ENCODE measurements at regions not wholly inside any gene's neighbourhood (a gene's known extent, or its start where the extent isn't known, plus 50 kb on each side); places are given as distances from the start of the nearest gene placed in this dataset.
"Not testable (repeated sequence)": the region's sequence is repeated elsewhere in the genome, so short reads cannot be mapped to it uniquely, and the experiment has no call there.

DNA sequence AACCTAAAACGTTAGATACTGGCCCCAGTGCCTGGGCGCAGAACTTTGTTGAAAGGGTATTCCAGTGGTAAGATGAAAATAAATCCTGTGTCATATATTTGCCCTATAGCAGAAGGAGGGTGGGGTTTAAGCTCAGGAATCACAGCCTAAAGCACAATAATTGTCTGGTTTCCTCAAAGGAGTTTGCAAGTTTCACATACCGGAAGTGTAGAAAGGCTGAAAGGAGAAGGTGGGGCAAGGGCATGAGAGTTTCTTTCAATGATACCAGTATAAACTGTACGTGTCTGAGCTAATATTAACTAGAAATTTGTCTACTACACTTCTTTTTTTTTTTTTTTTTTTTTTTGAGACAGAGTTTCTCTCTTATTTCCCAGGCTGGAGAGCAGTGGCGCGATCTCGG, 147.9 kb upstream of the WWC1 start:
- not testable (repeated sequence) for H3K4me3 ChIP-seq, H3K27ac ChIP-seq

DNA sequence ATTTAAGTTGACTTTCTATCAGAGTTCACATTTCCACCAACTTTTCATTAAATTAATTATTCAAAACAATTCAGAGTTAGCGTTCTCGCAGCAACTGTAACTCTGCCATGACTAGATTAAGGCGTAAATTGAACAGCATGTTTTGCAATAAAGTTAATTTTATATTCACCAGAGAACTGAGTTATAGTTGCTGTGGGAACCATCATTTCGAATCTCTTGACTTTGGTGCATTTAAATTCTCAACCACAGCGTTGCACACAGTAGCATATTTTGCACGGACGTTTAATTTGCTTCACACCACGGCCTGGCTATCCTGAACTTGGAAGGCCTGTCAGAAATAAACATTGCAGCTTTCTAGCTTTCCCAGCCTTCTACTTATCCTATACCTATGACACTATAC, 144.3 kb upstream of the WWC1 start:
- no peak overlapping the region for H3K4me3 ChIP-seq

DNA sequence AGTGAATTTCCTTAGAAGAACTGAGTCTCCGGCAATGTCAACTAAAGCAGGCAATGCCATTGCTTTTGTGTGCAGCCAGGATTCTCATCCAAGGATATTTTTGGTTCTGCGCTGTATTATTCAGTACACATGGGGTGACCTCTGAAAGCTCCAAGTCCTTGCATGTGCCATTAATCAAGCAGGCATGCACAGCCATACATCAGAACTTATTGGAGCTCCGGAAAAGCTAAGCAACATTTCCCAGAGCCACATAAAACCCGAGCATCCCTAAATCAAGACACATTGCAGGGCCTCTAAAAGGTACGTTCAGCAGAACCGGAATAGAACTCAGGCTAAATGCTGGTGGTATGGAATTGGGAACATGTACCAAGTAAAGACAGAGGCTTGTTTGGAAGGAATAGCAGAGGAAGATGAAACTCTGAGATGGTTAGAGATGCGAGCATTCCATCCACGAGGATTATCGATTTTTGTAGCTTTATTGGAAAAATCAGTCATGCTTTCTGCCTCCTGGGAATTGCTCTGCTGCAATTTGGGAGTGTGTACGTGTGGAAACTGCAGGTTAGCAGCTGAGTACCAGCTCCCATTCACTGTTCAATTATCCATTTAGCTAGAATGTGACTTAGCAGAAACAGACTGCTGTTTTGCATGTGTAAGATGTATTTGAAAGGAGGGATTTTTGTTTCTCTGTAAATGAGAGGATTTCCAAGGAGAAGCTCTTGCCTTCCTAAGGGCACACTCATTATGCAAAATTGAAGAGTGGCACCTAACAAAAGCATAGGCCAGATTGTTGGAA, 143.7 kb upstream of the WWC1 start:
- H3K4me3 ChIP-seq: no peak overlapping the region
- no peak overlapping the region for H3K27ac ChIP-seq

More for the DNA sequence above, 144.3 kb upstream of the WWC1 start:
- no peak overlapping the region for H3K27ac ChIP-seq

DNA sequence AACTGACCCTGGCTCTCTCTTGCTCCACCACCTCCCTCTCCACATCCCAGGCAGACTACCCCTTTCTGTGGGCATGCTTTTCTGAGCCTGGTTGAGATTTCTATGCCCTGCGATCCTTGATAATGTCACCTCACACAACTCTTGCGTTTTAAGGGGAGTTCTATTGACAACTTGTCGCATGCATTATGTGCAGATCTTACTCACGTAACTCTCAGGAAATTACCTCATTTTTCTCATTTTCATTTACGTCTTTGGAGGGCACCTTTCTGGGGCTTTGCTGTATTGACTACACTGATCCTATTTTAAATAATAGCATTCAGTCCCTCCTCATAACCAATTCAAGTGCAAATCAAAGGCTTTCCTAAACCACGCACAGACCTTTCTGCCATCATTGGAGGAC, 140.4 kb upstream of the WWC1 start:
- no peak overlapping the region for H3K27ac ChIP-seq

DNA sequence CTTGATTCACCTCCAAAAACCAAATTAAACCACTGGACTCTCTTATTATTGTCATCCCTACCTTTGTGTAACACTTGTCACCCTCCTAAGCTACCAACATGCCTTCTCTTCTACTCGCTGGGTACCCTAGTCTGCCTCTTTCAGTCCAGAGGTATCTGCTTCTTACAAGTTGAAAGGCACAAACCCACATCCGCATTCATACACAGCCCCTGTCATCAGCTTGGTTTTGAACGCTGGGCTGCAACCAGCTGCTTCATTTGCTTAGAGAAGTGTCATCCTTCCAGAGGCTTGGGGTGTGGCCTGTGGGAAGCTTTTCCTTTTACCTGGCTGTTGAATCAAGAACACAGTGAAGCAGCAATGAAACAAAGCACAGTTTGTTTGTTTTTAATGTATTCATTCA, 138.8 kb upstream of the WWC1 start:
- no peak overlapping the region for H3K4me3 ChIP-seq
- no peak overlapping the region for H3K27ac ChIP-seq

More for the DNA sequence above, 140.4 kb upstream of the WWC1 start:
- no peak overlapping the region for H3K4me3 ChIP-seq

DNA sequence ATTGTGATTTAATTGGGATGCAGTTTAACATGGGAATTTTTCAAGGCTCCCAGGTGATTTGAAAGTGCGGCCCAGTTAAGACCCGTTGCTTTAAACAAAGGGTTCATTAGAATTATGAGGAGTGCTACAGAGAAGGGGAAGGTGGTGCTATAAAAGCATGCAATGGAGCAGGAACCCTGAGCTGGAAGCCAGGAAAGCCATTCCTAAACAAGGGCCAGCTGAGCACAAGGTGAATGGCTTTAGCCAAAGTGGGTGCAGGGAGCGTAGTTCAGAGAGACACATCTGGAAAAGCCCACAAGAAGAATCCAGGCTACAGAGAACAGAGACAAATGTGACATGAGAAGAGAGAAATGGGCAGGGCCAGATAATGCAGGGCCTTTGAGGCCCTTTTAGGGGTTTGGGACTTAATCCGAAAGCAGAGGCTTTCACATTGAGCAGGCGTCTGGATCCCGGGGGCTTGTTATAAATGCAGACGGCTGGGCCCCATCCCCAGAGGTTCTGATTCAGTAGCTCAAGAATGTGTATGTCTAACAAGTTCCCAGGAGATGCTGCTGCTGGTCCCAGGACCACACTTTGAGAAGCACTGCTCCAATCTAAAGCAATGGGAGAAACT, 138.1 kb upstream of the WWC1 start:
- H3K4me3 ChIP-seq: no peak overlapping the region
- no peak overlapping the region for H3K27ac ChIP-seq

DNA sequence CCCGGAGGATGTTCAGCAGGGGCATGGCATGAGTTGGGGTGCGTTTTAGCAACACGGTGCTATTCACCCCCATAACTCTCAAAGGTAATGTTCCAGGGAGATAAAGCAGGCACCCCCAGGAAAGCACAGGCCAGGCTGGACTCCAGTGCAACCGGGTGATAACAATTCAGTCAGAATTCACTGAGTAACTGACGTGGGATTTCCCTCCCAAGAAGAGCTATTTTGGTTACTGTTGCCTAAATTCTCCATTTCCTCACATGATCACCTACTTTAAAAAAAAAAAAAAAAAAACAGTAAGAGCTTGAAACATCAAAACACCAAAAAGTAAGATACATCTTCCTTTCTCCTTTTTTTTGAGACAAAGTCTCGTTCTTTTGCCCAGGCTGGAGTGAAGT, 137.6 kb upstream of the WWC1 start:
- Histone ChIP-seq H3K27ac (no peak overlapping the region), H3K4me3 (no peak overlapping the region)

DNA sequence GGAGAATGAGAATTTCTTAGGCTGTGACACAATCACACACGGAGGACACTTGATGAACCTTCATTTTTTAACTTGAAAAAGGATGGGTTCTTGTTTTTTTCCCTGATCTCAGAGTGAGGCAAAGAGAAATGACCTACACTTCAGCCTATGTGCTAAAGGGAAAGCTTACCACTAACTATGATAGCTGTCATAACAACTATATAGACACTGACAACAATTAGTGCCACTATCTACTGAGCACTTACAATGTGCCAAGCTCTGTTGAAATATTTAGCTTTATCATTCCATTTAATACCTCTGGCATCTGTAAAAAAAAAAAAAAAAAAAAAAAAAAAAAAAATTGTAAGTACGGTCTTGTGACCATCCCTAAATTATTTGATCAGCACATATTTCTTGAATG, 135.9 kb upstream of the WWC1 start:
- no peak overlapping the region for H3K4me3 ChIP-seq
- no peak overlapping the region for H3K27ac ChIP-seq

DNA sequence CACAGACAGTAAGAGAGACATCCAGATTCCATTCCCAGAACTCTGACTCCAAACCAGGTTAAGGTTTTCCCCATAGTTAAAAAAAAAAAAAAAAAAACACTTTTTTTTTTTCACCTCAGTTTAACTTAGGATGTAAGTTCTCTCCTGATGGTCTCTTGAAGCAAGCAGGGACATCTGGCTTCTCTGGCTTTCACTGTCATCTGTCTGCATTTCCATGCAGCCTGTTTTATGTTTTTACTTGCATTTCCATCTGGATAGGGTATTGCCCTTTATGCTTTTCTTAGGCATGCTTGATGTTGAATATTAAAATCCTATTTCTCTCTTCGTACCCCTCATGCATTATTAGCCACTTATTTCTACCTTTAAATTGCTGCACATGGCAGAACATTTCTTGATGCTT, 135.3 kb upstream of the WWC1 start:
- H3K27ac ChIP-seq: no peak overlapping the region
- H3K4me3 ChIP-seq: no peak overlapping the region

DNA sequence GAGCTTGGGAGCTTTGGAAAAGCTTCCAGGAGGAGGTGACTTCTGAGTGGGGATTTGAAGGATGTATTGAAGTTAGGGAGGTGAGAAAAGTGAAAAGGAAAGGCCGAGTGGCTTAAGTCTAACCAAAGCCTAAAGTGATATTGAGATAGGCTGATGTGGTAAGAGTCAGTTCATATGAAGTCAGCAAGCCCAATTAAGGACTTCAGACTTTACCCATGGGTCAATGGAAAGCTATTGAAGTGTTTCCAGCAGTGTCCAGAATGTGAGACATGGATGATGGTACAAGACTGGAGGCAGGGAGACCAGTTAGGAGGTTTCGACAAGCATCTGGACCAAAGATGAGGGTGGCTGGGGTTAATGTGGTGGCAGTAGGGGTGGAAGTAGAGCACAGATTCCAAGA, 134.3 kb upstream of the WWC1 start:
- no peak overlapping the region for H3K4me3 ChIP-seq
- no peak overlapping the region for H3K27ac ChIP-seq

DNA sequence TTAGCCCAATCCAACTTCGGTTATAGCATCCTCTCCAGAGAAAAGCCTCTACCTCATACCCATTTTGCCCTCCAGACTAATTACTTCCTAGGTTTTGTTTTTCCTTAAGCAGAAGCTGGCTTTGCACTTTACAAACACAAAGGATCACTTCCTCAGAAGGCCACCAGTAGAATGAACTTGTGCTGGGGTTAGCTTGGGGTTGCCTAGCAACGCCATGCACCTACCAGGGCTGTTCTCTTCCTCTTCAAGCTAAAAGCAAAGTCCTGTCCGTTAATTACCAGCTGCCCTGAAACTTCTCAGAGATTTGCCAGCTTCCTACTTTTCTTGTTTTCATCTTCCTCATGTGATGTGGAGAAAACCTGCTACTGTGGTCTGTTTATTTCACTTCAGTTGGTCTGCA, 132.0 kb upstream of the WWC1 start:
- Histone ChIP-seq H3K4me3 (no peak overlapping the region), H3K27ac (no peak overlapping the region)

DNA sequence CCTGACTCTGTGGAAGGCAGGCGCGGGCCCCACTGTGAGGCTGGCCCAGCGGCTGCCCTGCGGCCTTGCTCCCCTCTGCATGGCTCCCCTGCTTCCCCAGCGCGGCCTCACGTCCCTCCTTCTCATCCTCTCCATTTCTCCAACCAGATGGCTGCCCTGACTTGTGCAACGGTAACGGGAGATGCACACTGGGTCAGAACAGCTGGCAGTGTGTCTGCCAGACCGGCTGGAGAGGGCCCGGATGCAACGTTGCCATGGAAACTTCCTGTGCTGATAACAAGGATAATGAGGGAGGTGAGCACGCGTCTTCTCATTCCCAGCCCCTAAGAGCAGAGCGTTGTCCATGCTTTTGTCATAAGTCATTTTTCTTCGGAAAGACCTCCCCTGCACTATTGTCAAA, 129.0 kb upstream of the WWC1 start:
- Histone ChIP-seq H3K27ac (no peak overlapping the region), H3K4me3 (no peak overlapping the region)

DNA sequence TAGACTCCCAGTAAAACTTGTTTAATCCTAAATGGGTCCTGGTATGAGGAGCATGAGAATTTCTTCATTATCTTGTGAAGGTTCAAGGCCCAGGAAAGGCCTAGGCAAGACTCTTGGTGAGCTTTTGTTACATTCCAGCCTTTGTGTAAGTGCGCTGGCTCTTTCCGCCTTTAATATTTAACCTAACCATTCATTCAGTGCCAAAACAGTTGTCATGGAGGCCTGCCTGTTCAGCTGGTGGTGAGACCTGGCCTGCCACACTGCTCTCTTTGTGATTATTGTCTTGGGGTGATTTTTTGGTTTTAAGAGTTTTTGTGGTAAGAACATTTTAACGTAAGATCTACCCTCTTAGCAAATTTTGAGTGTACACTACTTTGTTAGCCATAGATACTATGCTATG, 127.5 kb upstream of the WWC1 start:
- Histone ChIP-seq H3K27ac (no peak overlapping the region), H3K4me3 (no peak overlapping the region)

DNA sequence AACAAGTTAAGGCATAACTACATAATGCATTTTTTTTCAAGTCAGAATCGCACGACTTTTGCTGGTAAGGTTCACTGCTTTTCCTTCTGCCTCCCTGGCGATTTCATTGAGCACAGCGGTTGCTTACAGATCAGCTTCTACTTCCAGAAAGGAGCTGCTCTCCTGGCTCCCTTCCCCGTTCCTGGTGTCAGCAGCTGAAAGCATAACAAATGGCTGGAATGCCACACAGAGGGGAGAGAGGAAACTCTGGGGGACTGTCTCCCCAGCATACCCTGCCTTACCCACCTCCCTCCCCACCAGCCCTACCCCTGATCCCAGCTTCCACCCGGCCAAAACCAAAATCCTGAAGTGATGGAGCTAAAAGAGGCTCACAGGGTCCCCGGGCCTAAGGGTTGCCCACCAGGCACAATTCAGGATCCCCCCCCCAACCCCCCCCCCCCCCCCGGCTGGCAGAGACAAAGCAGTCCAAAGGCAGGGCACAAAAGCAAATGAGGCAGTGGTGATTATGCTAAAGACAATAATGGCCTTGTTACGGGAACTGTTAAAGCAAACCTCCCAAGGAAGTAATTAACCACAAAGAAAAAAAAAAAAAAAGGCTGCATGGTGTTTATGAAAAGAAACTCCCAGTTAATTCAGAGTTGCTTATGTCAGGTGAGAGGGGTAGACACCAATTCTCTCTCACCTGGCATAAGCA, 126.1 kb upstream of the WWC1 start:
- Histone ChIP-seq H3K27ac (peak overlapping the region in 1 of 21 experiments; percentile 38), H3K4me3 (no peak overlapping the region)

DNA sequence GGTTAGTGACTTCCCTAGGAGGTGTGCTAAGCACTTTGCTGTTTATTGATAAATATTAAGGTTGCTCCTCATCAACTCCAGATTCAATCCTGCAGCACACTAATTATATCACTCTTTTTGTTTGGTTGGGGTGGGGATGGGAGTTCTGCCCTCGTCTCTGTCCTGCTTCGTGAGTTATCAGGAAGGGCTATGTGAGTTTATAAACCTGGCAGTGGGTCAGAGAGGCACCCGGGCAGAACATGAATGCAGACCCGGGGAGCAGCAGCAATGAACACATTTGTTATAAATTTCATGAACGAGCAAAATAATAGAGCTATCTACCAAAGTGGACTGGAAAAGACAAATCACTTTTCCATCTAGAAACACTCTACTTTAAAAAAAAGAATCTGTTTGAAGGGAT, 125.5 kb upstream of the WWC1 start:
- H3K27ac ChIP-seq: peak overlapping the region in 1 of 21 experiments; percentile 11
- no peak overlapping the region for H3K4me3 ChIP-seq

DNA sequence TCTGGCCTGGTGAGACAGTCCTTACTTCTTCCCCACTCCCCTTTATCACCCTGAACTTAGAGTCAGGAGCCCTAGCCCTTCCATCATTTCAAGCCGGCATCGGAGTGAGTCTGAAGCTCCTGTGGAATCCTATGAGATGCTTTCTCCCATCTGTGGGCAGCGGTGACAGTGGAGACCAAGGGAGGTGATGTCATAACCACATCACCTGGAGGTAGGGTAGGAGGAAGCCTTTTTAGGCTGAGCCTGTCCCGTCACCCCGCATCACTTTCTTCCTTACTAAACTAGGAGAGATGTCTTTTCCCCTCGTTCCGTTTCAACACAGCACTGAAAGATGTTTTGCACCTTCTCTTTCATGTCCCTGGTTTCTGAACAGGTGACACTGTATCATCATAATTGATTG, 124.1 kb upstream of the WWC1 start:
- no peak overlapping the region for H3K27ac ChIP-seq
- no peak overlapping the region for H3K4me3 ChIP-seq

DNA sequence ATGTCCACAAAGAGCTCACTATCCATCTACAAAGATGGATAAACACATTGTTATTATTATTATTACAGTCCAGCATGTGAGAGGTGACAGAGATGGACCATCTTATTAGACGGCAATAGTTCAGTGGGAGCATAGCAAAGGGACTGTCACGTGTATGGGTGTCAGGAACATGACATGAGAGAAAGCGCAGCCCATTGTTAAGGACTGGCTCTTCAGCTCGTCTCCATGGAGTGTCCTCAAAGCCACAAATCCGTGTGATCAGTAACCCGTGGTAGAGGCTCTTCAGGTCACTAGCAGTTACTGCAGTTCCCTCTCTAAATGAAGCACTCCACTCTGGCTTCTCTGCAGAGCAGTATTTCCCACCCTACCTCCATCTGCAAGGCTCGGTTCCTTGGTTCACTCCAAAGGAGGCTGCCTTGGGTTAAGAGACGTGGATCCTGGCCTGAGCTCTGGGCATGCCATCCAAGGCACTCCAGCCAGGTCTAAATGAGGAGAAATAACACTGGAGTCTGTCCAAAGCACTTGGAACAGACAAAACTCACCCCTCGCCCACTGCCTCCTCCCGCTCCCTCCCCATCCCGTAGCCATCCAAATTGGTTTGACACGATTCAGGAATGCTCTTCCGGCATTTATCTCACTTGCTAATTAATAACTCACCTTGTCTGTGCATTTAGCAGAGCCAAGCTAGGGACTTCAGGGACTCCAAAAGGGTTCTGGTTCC, 122.3 kb upstream of the WWC1 start:
- H3K27ac ChIP-seq: no peak overlapping the region
- H3K4me3 ChIP-seq: no peak overlapping the region

DNA sequence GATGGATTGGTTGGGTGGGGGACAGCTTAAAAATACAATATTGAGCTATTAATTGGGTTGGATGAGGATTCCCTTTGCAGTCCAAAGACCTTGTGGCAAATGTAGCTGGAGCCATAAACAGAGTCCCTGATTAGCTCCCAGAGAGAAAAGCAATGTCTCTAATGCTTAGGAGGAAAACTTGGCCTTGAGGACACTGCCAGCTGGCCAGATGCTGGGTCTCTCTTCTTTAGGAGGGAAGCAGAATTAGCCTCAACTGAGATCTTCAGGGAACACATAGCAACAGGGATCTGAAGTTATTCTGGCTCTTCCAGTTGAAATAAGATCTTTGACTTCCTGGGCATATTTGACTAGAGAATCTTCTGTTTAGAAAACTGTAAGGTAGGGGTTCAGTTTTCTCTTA, 121.7 kb upstream of the WWC1 start:
- no peak overlapping the region for H3K27ac ChIP-seq
- H3K4me3 ChIP-seq: no peak overlapping the region

DNA sequence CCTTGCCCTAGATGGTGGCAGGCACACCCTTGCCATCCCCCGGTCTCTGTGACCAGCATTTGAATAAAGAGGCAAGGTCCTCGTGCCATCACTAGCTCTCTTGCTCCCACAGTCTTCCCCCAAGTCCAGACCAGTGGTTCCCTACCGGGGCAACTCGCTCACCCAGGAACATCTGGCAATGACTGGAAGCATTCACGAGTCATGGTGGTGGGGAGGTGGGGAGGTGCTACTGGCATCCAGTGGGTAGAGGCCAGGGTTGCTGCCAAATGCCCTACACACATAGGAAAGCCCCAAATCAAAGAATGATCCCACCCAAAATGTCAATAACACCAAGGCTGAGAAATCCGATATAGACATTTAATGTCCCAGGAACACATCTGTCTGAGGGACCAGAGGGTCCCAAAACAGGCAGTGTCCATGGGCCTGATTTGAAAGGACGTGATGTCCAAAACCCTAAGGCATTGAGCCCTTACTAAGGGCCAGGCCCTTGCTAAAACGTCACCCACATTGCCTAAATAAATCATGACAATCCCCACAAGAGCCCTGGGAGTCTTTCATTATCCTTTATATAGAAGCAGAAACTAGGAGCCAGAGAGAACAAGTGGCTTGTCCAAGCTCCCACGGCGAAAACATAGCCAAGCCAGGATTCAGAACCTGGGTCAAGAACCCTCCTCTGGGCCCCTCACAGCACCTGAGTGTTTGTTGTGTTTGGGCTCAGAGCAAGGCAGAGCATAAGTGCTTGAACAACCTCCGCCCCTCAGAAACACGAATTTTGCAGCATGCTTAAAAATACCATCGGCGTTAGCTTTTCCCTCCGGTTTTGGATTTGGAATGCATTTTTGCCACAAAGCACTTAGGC, 119.3 kb upstream of the WWC1 start:
- Histone ChIP-seq H3K4me3 (no peak overlapping the region), H3K27ac (no peak overlapping the region)

DNA sequence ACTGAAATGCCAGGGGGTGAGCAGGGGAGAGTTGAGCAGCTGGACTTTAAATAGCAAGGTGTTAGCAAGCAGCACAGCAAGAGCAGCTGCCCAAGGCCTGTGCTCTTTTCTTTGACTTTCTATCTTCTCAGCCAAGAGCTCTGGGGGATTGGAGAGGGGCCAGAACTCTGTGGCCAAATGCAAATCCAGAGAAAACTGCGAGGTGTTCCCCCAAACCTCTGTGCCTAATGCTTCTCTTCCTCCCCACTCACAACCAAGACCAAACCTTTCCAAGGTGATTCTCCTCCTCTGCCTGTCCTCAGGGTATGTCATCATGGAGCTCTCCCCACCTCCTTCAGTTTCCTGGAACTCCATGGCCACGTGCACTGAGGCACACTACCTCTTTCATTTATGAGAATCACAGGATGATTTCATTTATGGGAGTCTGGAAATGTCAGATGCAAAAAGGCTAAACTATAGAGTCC, 118.7 kb upstream of the WWC1 start:
- Histone ChIP-seq H3K4me3 (no peak overlapping the region), H3K27ac (no peak overlapping the region)
